Activated CD4-positive, alpha-beta T cell treated with anti-CD3 and anti-CD28 coated beads for 24 hours (primary cell): ENCODE measurements at regions not wholly inside any gene's neighbourhood (a gene's known extent, or its start where the extent isn't known, plus 50 kb on each side); places are given as distances from the start of the nearest gene placed in this dataset.

Experiments
- DNase-seq, 2 donors: peaks; one replicate each; pipeline ENCODE4 v3.0.0-alpha.2; 2020; ENCODE audit warnings: low read depth in 2 of 2

DNA sequence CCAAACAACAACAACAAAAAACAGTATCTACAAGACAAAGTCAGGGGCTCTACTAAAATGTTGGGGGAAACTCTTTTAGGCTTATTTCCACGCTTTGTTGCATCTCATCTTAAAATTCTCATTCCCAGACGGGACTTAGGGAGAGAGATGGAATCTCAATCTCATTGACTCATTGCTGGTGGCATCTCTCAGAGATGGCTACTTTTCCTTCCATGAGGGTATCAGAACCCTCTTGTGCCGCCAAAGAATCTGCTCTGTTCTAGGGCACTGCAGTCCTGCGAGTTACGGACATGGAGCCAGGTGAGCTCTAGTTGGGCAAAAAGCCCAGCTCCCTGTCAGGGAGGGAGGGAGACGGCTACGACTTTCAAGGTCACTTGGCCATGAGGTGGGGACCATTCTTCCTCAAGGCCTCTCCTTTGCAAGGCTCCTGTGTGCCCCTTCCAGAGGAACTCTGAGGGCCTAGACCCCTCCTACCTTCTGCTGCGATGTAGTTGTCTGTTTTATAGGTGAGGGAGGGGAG, 68.0 kb downstream of the MYCN start:
- no peak for DNase-seq

DNA sequence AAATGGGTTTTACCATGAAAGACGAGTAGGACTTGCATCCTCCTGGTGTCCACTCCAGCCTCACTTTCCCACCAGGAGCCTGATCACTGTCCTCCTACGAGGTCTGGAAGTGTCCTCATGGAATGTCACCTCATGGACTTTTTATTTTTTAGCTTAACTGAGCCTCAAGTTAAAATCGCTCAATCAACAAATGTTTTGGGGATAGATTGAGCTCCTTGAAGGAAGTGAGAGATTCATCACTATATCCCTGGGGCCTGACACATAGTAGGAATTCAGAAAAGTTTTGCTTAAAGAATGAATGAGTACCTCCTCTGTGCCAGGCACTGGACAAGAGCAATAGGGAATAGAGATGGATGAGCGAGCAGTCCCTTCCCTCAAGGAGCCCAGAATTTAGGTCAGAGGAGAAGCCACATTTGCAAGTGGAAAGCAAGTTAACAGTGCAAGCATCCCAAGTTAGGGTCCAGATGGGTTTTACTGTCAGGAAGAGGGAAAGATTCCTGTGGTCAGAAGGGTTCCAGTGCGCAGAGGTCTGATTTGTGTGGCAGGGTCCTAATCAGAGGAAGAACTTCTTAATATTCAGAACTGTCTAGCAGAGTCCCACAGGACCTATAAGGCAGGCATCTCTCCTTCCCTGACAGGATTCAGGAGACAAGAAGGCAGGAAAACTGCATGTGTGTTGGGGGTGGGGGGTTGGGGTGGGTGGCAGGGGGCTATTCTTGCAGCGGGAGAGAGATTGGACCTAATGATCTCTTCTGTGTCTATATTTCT, 67.0 kb downstream of the MYCN start:
- no peak for DNase-seq

DNA sequence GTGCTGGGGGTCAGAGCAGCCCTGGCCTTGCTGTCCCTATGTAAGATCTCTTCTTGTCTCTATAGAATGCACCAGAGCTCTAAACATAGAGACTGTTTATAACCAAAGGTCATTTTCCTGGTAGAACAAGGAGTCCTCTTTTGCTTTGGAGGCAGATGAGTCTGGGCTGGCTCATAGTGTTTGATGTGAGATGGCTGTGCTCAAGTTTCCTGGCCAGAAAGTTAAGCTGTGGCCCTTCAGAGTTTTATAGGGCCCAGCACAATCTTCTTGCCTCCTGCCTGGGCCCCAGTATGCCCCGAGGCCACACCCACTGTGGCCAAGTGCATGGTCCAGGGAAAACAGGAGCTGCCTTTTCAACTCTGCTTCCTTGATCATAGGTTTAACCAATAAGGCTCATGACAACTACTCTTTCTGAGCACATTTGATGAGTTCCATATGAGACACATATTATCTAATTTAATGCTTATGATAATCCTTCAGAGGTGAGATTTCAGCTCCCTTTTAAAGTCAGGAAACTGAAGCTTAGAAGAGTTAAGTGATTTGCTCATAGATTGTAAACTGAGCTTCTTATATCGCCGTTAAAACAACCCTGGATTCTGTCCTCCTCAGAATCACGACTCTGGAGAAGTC, 66.3 kb downstream of the MYCN start:
- no peak for DNase-seq

DNA sequence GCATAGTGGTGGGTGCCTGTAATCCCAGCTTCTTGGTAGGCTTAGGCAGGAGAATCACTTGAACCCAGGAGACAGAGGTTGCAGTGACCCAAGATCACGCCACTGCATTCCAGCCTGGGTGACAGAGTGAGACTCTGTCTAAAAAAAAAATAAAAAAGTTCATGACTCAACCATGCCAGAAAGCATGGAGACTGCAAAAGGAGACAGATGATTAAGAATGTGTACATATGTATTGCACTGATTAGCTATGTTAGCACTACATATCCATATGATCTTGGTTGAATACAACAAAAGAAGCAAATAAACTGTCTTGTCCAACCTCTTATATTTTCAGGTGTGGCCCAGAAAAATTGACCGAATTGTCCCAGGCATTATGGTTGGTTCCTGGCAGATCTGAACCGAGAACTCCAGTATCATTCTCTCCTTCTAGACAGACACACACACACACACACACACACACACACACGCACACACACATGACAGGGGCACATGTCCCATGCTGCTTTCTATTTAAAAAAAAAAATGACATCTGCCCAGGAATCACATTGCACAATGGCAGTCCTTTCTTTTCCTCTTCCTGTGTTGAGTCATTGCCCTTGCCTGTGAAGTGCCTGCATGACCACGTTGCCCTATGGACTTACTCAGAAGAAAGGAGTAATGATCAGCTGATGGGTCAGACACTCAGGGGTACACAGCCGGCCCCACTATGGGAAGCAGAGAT, 65.6 kb downstream of the MYCN start:
- DNase-seq: no peak

DNA sequence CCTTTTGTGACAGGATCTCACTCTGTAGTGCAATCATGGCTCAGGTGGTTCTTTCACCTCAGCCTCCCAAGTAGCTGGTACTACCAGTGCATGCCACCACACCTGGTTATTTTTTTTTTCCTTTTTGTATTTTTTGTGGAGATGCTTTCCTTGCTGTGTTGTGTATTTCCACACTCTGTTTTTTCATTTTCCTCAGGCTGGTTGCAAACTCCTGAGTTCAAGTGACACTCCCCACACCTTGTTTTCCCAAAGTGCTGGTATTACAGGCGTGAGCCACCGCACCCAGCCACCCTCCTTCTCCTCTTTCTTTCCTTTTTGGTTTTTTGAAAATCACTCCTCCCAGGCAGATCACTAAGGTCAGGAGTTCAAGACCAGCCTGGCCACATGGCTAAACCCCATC, 65.0 kb downstream of the MYCN start:
- DNase-seq: no peak

DNA sequence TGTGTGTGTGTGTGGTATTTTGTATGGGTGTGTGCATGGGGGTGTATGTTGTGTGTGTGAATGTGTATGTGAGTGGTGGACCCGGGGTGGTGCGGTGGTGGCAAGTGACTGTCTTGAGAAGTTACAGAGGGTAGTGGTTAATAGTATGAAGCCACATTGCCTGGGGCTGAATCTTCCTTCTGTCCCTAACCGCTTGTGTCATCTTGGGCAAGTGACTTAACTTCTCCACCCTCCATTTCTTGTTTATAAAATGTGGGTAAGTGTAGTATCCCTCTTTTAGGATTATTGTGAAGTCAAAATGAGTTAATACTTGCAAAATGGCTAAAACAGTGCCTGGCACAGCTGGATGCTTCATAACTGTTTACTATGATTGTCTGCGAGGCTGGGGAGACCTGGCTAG, 63.5 kb downstream of the MYCN start:
- DNase-seq: no peak

DNA sequence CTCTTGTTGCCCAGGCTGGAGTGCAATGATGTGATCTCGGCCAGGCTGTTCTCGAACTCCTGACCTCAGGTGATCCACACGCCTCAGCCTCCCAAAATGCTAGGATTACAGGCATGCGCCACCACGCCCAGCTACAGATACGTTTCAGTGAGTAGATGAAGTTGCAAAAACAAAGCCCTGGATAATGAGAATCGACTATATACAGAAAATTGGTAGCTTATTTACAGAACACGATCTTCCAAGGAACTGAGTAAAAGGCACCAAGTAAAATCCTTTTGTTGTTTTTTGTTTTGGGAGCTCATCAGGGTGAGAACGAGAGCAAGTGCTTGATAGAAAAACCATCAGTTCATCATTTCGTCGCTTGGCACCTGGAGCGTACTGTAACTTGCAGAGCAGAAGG, 62.8 kb downstream of the MYCN start:
- DNase-seq: no peak

DNA sequence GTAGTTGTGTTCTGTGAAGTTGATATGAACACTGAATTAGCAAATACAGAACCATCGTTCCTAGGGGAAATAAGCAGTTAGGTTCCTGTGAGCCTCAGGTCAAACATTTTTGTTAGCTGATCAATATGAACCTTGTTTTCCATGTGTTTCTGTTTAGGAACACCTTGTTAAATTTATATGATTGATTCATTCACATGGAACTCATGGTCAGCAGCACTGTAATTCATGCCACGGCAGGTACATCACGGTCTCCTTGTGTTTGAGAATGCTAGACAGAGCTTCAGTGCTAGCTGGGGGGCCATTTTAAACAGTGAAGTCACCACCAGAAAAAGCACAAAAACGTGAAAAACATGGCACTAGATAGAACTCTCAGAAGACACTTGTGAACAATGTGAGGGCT, 62.2 kb downstream of the MYCN start:
- DNase-seq: no peak

DNA sequence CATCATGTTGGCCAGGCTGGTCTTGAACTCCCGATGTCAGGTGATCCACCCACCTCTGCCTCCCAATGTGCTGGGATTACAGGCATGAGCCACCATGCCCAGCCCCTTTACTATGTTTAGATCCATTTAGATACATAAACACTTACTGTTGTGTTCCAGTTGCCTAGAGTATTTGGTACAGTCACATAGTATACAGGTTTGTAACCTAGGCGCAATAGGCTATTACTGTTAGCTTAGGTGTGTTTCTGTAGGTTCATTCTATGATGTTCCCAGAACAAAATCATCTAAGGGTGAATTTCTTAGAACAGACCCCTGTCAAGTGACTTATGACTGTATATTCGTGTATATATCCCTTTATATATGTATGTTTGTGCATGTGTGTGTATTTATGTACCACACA, 61.8 kb downstream of the MYCN start:
- no peak for DNase-seq

DNA sequence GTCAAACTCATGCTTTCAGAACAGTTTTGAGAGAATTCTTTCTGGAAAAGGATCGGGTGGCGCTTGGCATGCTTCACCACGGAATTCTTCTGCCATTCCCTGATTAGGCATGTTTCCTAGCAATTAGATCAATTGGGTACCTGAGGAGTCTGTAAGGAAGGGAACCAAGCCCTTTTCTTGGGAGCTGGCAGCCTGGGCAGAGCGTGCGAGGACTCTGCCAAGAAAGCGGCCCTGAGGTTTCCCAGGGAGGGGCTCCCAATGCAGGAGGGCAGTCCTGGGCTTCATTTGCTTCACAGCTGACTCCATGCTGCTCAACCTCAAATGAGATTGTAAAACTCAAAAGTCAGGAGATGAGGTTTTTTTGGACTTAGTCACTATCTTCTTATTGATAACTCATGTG, 60.3 kb downstream of the MYCN start:
- no peak for DNase-seq

DNA sequence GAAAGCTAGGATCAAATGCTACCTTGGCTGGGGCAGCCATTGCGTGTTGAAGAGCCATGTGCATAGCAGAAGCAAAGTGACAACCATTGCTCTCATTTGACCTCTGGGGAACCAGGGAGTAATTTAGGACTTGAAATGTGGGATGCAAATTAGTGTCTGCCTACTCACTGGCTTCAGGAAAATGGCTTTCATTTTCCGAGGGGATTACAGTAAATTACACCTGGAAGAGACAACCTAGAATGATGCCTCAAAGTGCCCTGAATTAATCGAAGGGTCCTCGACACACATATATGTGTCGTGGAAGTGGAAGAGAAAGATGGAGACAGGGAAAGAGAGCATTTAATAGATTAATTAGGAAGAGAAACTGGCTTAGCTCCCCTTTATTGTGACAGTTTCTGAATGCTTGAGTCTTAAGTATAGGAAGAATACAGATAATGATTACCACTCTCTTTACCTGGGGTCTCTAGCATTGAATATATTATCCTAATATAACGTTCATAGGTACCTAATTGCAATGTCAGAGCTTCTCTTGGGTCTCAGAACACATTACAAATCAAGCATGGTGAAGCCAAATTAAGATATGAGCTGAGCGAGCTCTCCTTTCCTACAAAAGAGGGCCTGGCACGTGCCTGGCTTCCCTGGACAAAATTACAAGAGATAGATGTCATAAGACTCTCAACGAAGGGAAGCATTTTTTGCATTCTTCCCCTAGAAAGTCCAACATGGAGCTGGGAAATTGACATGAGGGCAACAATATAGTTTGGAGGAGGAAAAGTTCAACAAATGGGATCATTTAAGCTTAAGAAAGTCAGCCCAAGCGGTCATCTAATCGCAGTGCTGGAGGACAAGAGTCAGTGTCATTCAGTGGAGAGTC, 59.5 kb downstream of the MYCN start:
- no peak for DNase-seq

DNA sequence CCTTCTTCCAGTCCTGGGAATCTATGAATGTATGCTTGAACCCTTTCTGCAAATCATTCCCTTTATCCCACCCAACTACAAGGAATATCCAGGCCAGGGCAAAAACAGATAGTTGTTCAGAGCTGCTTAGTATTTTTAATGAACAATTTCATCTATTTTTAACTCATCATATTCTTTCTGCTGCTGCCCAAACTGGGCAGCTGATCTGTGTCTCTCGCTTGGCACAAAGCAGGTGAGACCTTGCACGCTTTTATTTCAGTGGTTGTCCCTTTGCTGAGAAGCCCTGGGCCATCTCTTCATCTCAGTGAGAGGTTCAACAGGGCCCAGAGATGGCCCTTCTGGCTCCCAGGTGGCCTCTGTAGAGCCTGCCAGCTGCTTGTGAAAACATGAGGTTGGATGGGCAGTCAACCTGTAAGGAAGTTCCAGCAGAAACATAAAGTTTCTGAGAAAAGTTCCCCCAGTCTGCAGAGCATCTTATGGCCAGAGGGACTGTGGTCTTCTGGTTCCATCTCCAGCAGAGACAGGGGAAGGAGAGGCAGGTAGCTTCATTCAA, 57.5 kb downstream of the MYCN start:
- no peak for DNase-seq

DNA sequence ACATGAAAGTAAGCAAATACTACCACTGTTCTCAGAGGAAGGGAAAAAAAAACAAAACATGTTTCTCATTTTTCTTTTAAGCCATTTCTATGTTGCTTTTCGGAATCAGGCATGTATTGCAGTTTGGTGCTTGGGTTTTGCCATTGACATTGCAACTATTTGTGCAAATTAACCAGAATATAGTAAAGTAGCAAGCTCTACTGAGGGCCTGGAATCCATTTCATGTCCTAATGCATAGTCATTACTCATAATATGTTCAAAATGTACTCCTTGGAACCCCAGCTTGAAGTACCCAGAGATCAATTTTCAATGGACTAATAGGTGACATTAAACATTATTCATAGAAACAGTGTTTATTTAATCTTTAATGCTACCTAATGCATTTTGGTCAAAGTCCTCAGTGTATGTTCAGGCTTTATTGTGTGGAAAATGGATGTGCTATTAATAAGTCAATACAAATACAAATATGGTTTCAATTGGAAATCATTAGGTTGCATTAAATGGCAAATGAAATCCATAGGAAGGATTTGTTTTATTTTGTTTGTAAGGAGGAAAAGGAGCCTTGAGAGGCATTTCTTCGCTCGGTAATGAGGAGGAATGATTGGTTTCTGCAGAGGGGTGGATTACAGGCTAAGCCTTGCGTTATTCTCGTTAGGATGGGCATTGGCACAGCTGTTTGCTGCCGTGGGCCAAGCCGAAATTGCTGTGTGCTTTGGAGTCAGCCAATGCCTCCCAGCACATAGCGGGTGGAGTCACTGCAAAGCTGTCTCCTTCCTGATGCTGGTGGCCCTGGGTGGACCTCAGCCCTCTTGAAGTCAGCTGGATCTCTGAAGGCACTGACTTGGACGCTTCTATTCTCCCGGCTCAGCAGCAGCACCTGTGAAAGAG, 56.4 kb downstream of the MYCN start:
- DNase-seq: no peak
